22Rv1 (cell line): ENCODE measurements at regions not wholly inside any gene's neighbourhood (a gene's known extent, or its start where the extent isn't known, plus 50 kb on each side); places are given as distances from the start of the nearest gene placed in this dataset.

Experiments
- CTCF ChIP-seq: fragments of 450-650 bp; IDR thresholded peaks from 2 replicates; pipeline ENCODE4 v1.5.1; 2017; ENCODE audit warnings: mild to moderate bottlenecking
- ZFX ChIP-seq: fragments of 450-650 bp; IDR thresholded peaks from 2 replicates; pipeline ENCODE4 v1.6.1; 2017; ENCODE audit warnings: antibody characterized with exemption, borderline replicate concordance

DNA sequence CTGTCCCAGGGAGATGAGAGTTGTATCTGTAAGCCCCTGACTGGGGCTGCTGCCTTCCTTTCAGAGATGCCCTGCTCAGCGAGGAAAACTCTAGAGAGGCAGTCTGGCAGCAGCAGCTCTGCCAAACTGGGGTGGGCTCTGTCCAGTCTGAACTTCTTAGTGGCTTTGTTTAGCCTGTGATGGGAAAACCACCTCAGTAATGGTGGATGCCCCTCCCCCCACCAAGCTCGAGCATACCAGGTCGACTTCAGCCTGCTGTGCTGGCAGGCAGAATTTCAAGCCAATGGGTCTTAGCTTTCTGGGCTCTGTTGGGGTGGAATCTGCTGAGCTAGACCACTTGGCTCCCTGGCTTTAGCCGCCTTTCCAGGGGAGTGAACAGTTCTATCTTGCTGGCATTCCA, 218.3 kb downstream of the TUSC7 start:
- TF ChIP-seq CTCF (no peak), ZFX (no peak)
